ENCODE measurements at regions not wholly inside any gene's neighbourhood (a gene's known extent, or its start where the extent isn't known, plus 50 kb on each side); places are given as distances from the start of the nearest gene placed in this dataset.

DNA sequence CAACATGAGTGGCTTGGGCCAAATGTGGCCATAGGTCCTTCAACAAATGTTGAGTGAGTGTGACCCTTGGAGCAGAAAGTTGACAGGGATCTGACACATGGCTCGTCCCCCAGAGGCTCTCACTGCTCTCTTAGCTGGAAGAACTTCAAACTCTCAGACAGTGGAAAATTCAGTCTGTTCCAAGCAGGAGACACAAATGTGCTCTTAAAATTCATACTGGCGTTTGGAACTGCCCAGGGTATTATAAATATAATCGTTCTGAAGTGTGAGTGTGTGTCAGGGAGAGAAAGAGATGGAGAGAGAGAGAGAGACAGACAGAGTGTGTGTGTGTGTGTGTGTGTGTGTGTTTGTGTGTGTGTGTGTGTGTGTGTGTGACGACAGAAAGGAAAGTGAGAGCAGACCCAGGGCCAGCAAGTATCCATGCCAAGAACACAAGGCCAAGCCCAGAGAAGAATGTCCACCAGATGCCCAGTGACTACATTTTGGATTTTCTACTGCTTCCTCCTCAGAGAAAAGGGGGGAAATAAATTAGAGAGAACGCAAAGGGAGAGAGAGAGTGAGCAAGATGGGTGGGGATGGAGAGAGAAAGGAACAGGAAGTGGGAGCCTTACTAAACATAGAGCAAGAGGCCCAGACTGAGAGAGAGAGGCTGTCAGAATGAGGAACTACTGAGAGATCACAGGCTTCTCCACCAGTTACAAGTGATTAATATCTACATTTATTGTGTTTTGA, 193.6 kb upstream of the NUDT4 start:
- no peak for DNase-seq

DNA sequence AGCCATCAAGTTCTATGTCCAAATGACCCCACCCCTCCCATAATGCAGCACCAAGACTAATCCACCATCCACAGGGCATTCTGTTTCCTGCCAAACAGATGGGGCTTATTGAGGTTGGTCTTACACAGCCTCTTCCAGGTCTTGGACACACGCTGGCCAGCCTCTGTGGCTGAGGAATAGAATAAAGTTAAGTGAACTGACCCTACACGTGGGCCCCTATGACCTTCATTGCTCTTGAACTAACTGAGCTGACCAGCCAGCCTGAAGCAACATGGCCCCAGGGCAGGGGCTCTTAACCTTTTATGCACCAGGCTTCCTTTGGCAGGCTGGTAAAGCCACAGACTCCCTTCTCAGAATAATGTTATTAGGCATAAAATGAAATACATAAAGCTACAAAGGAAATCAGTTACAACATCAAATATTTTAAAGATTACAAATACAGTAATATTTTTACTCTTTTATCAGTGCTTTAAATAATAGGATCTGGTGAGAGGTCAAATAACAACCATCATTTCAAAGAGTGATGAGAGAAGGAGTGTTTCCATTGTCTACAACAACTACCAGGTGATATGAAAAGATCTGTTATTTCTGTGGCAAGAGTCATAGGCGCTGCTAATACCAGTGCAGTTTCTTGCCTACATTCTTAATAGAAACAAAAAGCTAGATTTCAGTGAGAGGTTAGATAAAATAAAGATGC, 192.9 kb upstream of the NUDT4 start:
- DNase-seq, result no peak

DNA sequence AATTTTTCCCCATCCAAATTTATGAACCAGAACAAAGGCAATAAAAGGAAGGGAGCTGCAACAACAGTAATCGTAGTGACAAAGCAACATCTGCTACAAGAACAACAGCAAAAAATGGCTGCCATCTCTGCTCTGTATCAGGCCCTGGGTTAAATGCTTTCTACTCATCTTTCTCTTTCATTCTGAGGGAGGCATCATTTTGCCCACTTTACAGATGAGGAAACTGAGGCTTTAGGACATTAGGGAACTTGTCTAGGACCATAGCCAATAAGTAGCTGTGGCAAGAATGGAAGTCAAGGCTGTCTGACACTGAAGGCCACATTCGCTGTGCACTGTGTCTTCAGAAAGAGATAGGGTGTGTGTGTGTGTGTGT, 192.4 kb upstream of the NUDT4 start:
- DNase-seq, result no peak

DNA sequence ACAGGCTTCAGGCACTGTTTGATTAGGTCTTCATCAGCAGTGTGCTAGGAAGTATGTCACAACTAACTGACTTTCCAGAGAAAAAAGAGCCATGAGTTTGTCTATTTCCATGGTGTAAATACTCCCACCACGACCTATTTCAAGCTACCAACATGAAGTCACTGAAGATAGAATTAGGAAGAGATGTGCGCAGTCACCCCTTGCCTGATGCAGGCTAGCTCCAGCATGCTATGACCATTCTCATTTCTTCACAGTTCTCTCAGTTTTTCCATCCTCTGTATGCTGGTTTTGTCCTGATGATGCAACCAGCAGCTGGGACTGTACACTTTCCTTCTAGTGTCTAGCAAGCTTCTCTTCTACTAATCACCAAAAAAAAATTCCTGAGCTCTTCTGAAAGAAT, 191.6 kb upstream of the NUDT4 start:
- DNase-seq, result no peak

DNA sequence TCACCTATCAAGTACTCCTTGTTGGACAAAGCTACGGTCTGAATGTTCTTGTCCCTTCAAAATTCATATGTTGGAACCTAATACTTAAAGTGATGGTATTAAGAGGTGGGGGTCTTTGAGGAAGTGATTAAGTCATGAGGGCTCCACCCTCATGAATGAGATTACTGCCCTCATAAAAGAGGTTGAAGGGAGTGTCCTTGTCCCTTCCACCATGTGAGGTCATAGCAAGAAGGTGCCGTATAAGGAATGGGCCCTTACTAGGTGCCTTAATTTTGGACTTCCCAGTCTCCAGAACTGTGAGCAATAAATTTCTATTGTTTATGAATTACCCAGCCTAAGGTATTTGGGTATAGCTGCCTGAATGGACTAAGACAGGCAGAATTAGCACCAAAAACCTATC, 191.1 kb upstream of the NUDT4 start:
- no peak for DNase-seq

DNA sequence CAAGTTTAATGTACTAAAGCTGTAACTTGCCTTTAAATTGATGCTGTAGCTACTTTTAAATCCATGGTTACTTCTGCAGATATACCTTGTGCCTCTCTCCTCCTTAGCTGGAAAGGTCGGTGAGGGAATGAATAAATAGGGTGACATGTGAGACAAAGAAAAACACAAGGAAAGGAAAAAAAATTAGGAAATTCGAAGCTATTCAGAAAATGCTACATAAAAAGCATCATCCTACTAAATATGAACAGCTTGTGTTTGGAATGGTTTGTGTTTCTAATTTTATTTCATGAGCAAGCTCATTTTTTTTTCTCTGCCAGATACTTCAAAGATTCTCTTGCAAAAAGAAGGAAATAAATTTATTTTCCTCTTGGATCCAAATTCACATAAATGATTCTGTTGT, 186.3 kb upstream of the NUDT4 start:
- no peak for DNase-seq

DNA sequence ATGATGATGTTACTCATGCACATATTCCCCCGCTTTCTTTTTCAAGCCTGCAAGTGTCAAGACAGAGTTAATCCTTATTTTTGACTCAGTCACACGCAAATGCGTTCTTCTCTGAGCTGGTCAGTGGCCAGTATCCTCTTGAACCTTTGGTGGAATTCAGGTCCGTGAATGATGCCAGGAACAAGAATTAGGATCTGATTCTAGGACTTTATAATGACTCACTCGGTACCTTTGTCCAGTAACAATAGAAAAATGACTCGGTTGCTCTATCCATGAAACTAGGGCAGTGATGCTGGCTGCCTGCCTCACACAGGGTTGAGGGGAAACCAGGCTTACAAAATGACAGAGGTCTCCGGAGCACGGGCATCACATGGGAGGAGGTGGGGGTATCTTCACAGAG, 185.8 kb upstream of the NUDT4 start:
- no peak for DNase-seq

DNA sequence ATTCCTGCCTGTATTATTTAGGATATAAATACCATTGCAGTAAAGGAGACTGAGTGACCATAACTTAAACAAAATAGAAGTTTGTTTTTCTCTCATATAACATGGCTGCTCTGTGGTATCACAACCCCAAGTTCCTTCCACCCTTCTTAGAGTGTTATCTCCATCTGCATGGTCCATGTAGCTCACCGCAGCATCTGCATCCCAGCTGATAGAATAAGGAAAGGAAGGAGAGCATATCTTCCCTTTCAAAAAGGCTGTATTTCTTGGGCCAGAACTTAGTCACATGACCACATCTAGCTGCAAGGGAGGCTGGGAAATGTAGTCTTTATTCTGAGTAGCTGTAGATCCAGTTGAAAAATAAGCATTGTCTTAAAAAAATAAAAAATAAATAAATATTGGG, 184.8 kb upstream of the NUDT4 start:
- DNase-seq, result no peak

DNA sequence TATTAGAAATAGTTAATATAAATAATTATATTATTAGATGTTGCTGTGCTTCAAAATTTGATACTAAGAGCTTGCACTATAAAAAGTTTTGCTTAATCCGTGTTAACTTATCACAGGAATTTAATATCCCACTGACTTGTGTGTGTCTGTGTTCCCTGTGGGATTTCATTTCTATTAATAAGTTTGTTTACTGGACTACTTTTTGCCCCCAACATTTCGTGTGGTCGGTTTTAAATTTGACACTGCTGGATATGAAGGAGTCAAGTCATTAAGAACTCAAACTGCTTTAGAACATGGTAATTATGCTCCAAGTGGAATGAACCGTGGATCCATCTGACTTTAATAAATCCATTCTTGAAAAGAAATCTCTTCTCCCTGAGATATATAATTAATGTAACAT, 182.2 kb upstream of the NUDT4 start:
- no peak for DNase-seq

DNA sequence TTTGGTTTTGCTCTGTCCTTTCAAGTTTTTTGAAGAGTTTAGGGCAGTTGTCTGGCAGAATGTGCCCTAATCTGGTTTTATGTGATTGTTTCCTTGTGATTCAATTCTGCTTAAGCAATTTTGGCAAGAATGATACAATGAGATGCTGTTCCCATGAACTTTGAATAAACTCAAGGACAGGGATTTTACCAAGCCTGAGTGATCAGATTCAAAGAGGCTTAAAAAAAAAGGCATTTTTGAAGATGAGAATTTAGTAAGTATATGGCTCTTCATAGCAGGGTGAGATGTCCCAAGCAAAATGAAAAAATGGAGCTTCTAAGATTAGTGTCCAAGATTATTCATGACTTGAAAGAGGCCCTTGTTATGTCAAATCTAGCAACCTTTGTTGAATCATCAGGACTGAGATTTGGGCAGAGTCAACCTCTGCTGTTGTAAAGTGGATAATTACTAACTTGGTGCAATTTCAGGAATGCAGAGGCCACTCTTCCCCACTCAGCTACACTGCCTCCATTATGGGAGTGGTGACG, 180.6 kb upstream of the NUDT4 start:
- no peak for DNase-seq

DNA sequence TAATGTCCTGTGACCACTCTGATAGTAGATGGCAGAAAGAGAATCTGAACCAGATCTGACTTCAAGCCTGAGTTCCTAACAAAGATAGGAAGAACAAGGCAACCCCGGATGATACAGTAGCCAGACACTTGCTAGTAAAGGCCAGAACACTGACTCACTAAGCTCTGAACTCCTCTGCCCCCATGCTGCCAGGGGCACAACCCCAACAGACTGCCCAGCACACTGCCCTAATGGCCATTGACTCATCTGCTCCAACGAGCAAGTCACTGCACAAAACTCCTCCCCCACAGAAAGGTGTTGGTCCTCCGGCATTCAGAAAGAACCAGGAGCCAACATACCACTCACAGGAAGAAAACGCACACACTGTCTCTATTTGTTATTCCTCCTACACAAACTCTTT, 179.6 kb upstream of the NUDT4 start:
- no peak for DNase-seq

DNA sequence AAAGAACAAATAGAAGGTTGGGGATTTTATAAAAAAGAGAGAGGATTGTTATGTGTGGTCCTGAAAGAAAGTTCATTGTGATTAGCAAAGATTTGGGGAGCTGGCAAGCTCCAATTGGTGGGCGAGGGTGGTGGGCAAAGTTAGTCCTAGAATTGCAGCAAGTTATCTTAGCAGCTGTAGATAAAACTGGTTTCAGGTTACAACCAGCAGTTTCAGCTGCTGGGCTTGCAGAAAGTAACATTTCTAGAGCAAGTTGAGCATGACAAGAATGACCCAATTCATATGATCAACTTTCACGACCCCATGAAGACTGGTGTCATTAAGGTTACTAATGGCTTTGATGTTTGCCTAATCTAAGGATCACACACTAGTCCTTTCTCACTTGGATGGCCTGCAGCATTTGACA, 177.9 kb upstream of the NUDT4 start:
- no peak for DNase-seq

DNA sequence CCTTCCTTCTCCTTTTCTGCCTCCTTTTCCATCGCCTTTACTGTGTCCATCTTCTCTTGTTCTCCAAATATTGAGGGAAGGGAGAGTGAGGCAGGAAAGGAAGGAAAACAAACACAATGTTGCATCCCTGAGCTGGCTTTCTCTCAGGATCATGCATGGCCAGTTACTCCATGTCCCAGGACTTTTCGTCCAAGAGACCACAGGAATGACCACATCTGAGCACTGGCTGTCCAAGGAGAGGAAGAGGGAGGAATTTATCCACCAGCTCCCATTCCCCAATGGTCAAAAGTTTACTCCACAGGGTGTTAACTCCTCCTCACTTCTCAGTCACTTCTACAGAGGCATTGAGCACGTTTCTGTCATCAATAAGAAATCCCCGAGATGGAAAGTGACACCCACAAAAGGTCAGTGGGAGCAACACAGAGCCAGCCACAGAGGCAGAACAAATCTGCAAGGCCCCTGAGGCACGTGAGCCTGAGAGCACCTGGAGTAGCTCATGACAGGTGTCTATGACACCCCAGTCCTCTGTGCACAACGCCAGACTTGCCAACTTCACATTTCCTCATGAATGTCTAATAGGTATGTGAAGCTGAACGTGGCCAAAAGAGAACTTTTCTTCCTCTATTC, 177.3 kb upstream of the NUDT4 start:
- DNase-seq, result no peak

DNA sequence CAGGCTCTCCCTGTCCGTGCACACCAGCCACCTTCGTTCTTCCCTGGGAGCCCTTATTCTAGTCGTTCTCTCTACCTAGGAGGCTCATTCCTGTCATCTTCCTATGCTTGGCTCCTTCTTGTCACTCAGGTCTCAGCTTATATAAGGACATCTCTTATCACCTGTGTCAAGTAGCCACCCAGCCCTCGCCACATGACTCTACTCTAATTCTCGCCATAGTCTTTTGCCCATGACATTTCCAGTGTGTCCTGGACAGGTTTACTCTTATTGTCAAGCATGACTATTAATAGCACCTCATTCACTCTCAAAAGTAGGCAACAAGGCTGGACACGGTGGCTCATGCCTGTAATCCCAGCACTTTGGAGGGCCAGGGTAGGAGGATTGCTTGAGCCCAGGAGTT, 175.7 kb upstream of the NUDT4 start:
- no peak for DNase-seq

DNA sequence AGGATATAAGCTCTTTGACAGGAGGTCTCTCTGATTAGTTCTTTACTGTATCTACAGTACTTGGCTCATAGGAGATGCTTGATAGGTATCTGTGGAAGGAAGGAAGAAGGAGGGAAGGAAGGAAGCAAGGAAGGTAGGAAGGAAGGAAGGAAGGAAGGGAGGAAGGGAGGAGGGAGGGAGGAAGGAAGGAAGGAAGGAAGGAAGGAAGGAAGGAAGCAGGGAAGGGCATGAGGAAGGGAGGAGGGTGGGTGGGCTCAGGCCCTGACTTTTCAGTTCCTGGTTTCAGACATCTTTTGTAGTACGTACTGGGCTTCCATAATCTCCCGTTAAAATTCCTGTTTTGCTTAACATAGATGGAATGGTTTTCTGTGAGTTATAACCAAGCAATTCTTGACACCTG, 175.0 kb upstream of the NUDT4 start:
- no peak for DNase-seq

DNA sequence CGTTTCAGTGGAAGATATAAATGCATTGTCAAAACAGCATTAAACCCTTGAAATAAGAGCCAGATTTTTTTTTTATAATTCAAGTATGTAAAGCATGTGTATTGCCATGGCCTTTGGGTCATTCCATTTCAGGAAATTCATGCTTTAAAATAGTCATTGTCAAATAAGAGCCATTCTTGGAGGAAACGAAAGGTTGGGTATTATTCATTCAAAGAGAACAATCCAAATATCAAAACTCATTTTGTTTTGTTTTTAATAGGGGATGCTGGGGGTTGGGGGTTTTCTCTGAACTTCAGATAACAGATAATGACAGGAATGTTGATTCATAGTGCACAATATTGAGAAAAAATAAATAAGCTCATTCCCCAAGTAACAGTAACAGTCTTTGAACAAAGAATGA, 174.4 kb upstream of the NUDT4 start:
- no peak for DNase-seq

DNA sequence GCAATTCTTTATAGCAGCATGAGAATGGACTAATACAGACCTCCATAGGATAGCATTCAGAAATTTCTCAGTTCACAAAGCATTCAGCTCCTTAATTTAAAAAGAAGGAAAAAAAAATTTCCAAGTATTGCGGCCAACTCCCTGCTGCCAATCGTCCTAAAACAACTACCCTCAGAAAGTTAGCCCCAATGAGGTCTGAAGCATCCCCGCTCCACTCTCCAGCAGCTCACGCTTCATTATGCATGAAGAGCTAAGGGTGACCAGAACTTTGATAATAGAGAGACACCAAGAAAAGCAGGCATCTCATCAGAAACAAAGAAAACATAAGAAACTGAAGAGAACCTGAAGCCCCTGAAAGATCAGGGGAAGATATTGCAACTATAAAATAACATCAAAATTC, 172.8 kb upstream of the NUDT4 start:
- no peak for DNase-seq

DNA sequence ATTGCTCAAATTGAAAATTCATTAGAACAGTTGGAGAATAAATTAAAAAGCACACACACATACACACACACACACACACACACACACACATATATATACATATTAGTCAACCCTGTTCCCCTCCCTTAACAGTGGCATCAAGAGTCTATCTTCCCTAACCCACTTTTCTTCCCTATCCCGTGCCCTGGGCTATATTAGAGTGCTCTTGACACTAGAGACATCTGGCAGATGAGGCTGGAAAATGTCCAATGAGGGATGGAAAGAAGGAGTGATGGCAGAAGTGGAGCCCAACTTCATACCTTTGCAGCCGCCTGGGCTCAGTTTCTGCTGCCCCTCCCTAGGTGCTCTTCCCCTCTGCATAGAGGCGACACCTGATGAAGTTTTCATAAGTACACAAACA, 172.4 kb upstream of the NUDT4 start:
- DNase-seq, result no peak

DNA sequence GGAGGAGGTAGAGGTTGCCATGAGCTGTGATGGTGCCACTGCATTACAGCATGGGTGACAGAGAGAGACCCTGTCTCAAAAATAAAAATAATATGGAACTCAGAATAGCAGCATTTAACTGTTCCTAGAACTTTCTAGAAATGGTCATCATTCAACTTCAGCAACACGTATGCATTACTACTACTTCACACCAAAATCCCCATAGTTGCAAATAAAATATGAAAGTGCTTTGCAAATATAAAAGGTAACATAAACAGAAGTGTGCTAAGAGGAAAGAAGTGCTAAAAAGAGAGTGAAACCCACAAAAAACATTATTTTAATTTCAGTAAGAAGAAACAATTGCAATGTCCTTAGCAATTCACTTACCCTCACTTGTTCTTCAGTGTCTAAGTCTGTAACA, 169.7 kb upstream of the NUDT4 start:
- no peak for DNase-seq

DNA sequence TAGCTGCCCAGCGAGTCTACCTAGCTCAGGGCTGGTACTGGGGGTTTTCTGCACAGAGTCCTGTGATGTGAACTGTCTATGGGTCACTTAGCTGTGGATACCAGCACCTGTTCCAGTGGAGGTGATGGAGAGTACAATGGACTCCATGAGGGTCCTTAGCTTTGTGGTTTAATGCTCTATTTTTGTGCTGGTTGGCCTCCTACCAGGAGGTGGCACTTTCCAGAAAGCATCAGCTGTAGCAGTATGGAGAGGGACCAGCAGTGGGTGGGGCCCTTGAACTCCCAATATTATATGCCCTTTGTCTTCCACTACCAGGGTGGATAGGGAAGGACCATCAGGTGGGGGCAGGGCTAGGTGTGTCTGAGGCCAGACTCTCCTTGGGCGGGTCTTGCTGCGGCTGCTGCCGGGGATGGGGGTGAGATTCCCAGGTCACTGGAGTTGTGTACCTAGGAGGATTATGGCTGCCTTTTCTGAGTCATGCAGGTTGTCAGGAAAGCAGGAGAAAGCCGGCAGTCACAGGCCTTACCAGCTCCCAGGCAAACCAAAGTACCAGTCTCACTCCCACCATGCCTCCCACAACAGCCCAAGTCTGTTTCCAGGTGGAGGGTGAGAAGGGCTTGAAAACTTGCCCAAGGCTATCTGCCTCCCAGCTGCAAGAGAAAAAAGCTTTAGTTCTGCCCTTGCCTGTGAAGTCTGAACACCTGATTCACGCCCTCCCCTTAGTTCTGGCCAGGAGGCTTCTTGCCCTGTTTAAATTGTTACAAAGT, 163.0 kb upstream of the NUDT4 start:
- no peak for DNase-seq

DNA sequence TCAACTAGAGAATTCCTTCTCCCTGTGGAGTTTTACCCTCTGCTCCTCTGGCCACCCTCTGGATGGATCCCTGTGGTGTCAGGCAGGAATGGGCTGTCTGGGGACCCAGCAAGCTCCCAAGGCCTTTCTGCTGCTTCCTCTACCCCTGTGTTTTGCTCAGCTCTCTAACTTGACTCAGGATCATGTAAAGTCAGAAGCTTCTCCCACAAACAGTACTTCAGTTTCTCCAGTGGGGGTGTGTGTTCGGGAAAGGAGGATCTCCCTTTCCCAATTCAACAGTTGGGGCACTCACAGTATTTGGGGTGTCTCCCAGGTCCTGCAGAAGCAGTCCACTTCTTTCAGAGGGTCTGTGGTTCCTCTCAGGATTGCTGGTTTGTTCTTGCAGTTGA, 162.4 kb upstream of the NUDT4 start:
- no peak for DNase-seq

DNA sequence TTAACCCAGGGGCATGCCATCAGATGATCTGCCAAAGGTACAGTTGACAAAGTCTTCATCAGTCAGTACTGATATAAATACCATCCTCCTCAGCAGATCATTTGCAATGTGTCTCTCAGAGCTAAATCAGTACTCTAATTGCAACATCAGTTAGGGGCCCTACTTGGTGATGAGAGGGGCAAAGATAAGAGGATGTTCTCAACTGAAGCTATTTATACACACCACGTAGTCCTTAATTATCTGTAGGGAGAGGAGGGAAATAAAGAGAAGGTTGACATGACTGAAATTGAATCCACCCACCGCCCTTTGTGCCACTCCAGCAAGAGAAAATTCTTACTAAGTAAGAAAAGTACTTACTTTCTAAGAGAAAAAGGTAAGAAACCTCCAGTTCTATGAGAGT, 157.8 kb upstream of the NUDT4 start:
- DNase-seq, result no peak

DNA sequence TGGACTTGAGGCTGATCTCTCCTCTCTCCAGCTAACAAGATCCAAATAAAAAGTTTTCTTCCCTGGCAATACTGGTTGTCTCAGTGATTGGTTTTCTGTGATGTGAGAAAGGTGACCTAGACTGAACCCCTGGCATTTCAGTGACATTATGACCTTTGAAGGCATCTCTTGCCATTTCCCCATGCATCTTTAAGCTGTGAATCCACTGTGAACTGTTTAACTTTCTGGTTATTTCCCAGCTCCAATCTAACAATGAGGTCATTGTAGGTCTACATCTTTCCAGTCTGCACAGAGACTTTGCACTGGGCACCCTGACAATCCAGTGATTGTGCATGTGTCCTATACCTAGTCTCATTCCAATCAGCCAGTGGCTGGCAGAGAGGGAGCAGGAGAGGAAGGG, 155.9 kb upstream of the NUDT4 start:
- DNase-seq, result no peak
